K562 (cell line): ENCODE measurements at regions not wholly inside any gene's neighbourhood (a gene's known extent, or its start where the extent isn't known, plus 50 kb on each side); places are given as distances from the start of the nearest gene placed in this dataset.

Experiments
- AFF1 ChIP-seq, 2 experiments: fragments of 450-650 bp; IDR thresholded peaks; 2 replicates each; pipeline ENCODE4 v1.6.1; 2018; ENCODE audit warnings: mild to moderate bottlenecking in 2 of 2, low read depth in 1 of 2; ENCODE audit not compliant: partially characterized antibody in 2 of 2
- CBX3 ChIP-seq, 2 experiments: IDR thresholded peaks; 1 replicate in 1 of 2; 2 replicates in 1 of 2; pipeline ENCODE4 v1.6.1; 2012; ENCODE audit warnings: inconsistent platforms in 2 of 2, low read length in 2 of 2, borderline replicate concordance in 1 of 2, control low read depth in 1 of 2
- FOXK2 ChIP-seq, 2 experiments: fragments of 450-650 bp; IDR thresholded peaks in 1 of 2; conservative IDR thresholded peaks in 1 of 2; 2 replicates each; pipeline ENCODE4 v1.6.1; 2016; ENCODE audit warnings: low read depth in 2 of 2, mild to moderate bottlenecking in 1 of 2
- HMGN3 ChIP-seq: IDR thresholded peaks from 2 replicates; pipeline ENCODE4 v1.6.1; 2011; ENCODE audit warnings: borderline replicate concordance, low read depth, mild to moderate bottlenecking, mixed read lengths, low read length; ENCODE audit not compliant: insufficient read length; ENCODE audit errors: extremely low read depth
- KDM1A ChIP-seq, 2 experiments: fragments of 450-650 bp; IDR thresholded peaks; 2 replicates each; pipeline ENCODE4 v1.6.1; 2016; ENCODE audit warnings: mild to moderate bottlenecking in 2 of 2
- MXD1 ChIP-seq: fragments of 250-450 bp; sonication (Bioruptor Pico); IDR thresholded peaks from 2 replicates; pipeline ENCODE4 v1.8.0; 2021; ENCODE audit warnings: borderline replicate concordance, mild to moderate bottlenecking, moderate library complexity; ENCODE audit not compliant: poor library complexity, severe bottlenecking
- POLR2AphosphoS2 ChIP-seq: IDR thresholded peaks from 2 replicates; pipeline ENCODE4 v1.6.1; 2012; ENCODE audit warnings: low read length, improper control_type of control experiment
- TCF7L2 ChIP-seq: fragments of 150-350 bp; IDR thresholded peaks from 2 replicates; pipeline ENCODE4 v1.6.1; 2016; ENCODE audit warnings: low read depth, mild to moderate bottlenecking, low read length, moderate library complexity
- ZNF224 ChIP-seq: sonication (generic); formaldehyde crosslinking; IDR thresholded peaks from 2 replicates; pipeline ENCODE4 v1.8.0; 2022; ENCODE audit warnings: mild to moderate bottlenecking, missing genetic modification reagents

GRCh38 chr5:64100203-64100602 lies 65.4 kb upstream of the RNF180 start (continued):
- TF ChIP-seq AFF1 (IDR thresholded peaks at IDR 0.05; ENCODE audit: low read depth in 1 of 2, partially characterized antibody in 2 of 2) (no peak), KDM1A (IDR thresholded peaks at IDR 0.05) (no peak), POLR2AphosphoS2 (no peak), HMGN3 (no peak), MXD1 (CRISPR knock-in tag) (no peak), CBX3 (IDR thresholded peaks at IDR 0.05; ENCODE audit: borderline replicate concordance in 1 of 2, low read length in 2 of 2) (no peak), TCF7L2 (no peak), ZNF224 (CRISPR knock-in tag) (no peak), FOXK2 (conservative IDR thresholded peaks at IDR 0.05 in 1 of 2, IDR thresholded peaks at IDR 0.05 in 1 of 2; ENCODE audit: low read depth in 2 of 2) (no peak)
- TF ChIP-seq, all 486 proteins: peak for 0
